ENCODE measurements at regions not wholly inside any gene's neighbourhood (a gene's known extent, or its start where the extent isn't known, plus 50 kb on each side); places are given as distances from the start of the nearest gene placed in this dataset.

GRCh38 chr12:22856178-22856577, 231.2 kb downstream of the ETNK1 start:
- ChIA-PET CTCF (interaction anchor here (0.7 to 2.3 kb wide), 11 partner anchors 10 to 1959 kb away, joined by 3 to 8 read pairs (median 4); no protein-coding TSS in a partner anchor), POLR2A (no interaction called here)
- DNase-seq (ENCODE audit: extremely low spot score): no peak
- peak; percentile 41 for TF ChIP-seq CTCF (IDR thresholded peaks at IDR 0.05; ENCODE audit: control extremely low read depth, extremely low read depth, low read depth, missing control alignments)

GRCh38 chr12:22858849-22859570, 234.0 kb downstream of the ETNK1 start:
- POLR2A ChIA-PET: no interaction called here
- CTCF ChIA-PET: interaction anchor here (0.8 to 1.8 kb wide), 2 partner anchors 9 to 13 kb away, joined by 3 to 5 read pairs; no protein-coding TSS in a partner anchor
- TF ChIP-seq CTCF (IDR thresholded peaks at IDR 0.05; ENCODE audit: control extremely low read depth, extremely low read depth, low read depth, missing control alignments): no peak
- no peak for DNase-seq (ENCODE audit: extremely low spot score)

GRCh38 chr12:22860926-22861325, 236.0 kb downstream of the ETNK1 start:
- CTCF ChIA-PET: interaction anchor here (1.2 kb wide), 1 partner anchor 20 kb away, joined by 3 read pairs; no protein-coding TSS in a partner anchor
- POLR2A ChIA-PET: no interaction called here
- no peak for DNase-seq (ENCODE audit: extremely low spot score)
- no peak for TF ChIP-seq CTCF (IDR thresholded peaks at IDR 0.05; ENCODE audit: control extremely low read depth, extremely low read depth, low read depth, missing control alignments)

GRCh38 chr12:22865822-22866221, 240.9 kb downstream of the ETNK1 start:
- no peak for DNase-seq (ENCODE audit: extremely low spot score)
- ChIA-PET POLR2A (no interaction called here), CTCF (interaction anchor here (1.2 to 2.1 kb wide), 2 partner anchors 9 to 29 kb away, joined by 3 to 8 read pairs; no protein-coding TSS in a partner anchor)
- no peak for TF ChIP-seq CTCF (IDR thresholded peaks at IDR 0.05; ENCODE audit: control extremely low read depth, extremely low read depth, low read depth, missing control alignments)

- ChIA-PET POLR2A (no interaction called here), CTCF (interaction anchor here (1.2 to 2.1 kb wide), 2 partner anchors 10 to 30 kb away, joined by 3 to 8 read pairs; no protein-coding TSS in a partner anchor)
- no peak for DNase-seq (ENCODE audit: extremely low spot score)
- no peak for TF ChIP-seq CTCF (IDR thresholded peaks at IDR 0.05; ENCODE audit: control extremely low read depth, extremely low read depth, low read depth, missing control alignments)
Measured at GRCh38 chr12:22866406-22866805, 241.4 kb downstream of the ETNK1 start.

- ChIA-PET POLR2A (no interaction called here), CTCF (no interaction called here)
- no peak for TF ChIP-seq CTCF (IDR thresholded peaks at IDR 0.05; ENCODE audit: control extremely low read depth, extremely low read depth, low read depth, missing control alignments)
- no peak for DNase-seq (ENCODE audit: extremely low spot score)
Measured at GRCh38 chr12:22874151-22874550, 249.2 kb downstream of the ETNK1 start.

Measured in GM10248 (cell line).